SKM-1 treated with dmso at 0.1 percent for 144 hours (cell line): ENCODE measurements at regions not wholly inside any gene's neighbourhood (a gene's known extent, or its start where the extent isn't known, plus 50 kb on each side); places are given as distances from the start of the nearest gene placed in this dataset.

Experiments
- DNase-seq: peaks from one replicate; lab custom pipeline; 2025; ENCODE audit not compliant: unreplicated experiment; lab: John Stamatoyannopoulos, UW

- DNase-seq, result no peak
Measured at GRCh38 chr3:135310317-135310716, 515.3 kb downstream of the EPHB1 start.

GRCh38 chr3:135311699-135312098 is 516.6 kb downstream of the EPHB1 start:
- DNase-seq, result no peak

DNA sequence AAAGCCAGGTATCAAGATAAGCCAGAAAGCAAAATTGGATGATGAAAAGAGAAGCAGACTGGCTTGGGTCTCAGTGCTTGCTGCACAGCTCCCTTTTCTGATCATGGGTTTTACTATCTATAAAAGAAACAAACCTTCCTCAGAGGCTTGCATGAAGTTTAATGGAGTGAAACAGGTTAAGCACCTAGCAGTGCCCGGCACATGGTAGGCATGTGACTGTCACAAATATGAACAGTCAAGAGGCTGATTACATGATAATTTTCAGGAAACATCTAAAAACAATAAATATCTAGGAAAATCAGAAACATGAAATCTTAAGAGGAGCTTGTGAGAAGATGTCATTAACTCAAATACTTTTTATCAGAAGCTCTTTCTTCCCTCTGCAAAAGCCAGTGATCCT is 519.2 kb downstream of the EPHB1 start:
- no peak for DNase-seq

- no peak for DNase-seq
Measured at GRCh38 chr3:135324301-135324700, 529.2 kb downstream of the EPHB1 start.

DNA sequence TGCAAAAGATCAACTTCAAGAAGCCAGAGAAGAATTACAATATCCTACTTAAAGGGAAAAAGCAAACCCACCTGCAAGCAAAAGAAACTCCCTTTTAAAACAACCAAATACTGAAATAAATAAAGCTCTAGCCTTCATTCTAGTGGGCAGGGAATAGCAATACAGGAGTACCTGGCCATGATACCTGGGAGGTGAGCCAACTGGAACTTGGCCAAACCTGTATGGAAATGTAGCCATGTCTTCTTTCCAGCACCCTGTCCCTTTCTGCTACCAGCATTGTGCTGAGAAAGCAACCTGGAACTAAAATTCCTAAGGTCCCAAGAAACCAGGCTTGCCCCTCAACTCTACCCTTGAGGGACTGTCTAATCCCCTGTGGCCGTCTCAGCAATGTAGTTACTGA is 530.0 kb downstream of the EPHB1 start:
- DNase-seq, result no peak

- no peak for DNase-seq
Measured at GRCh38 chr3:135325726-135326235, 530.7 kb downstream of the EPHB1 start.

DNA sequence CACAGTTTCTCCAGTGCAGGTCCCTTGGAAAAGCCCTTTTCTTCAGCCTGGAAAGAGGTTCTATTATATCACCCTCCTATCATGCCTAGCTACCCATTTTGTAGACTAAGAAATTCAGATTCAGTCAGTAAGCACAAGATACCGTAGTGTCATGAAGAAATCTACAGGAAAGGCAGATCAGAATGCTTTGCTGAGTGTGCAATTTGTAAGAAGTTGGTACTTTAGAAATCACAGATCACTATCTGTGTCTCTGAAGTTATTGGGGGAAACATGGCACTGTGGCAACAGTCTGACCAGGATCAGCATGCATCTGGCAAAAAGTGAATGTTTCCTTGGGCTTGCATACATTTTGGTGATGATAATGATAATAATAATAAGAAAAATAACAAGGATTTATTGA is 531.8 kb downstream of the EPHB1 start:
- no peak for DNase-seq

GRCh38 chr3:135328036-135328435 is 533.0 kb downstream of the EPHB1 start:
- DNase-seq, result no peak

- no peak for DNase-seq
Measured at GRCh38 chr3:135329479-135329878, 534.4 kb downstream of the EPHB1 start.

- DNase-seq, result no peak
Measured at GRCh38 chr3:135337192-135337591, 542.1 kb downstream of the EPHB1 start.

- no peak for DNase-seq
Measured at GRCh38 chr3:135348690-135349089, 553.6 kb downstream of the EPHB1 start.

DNA sequence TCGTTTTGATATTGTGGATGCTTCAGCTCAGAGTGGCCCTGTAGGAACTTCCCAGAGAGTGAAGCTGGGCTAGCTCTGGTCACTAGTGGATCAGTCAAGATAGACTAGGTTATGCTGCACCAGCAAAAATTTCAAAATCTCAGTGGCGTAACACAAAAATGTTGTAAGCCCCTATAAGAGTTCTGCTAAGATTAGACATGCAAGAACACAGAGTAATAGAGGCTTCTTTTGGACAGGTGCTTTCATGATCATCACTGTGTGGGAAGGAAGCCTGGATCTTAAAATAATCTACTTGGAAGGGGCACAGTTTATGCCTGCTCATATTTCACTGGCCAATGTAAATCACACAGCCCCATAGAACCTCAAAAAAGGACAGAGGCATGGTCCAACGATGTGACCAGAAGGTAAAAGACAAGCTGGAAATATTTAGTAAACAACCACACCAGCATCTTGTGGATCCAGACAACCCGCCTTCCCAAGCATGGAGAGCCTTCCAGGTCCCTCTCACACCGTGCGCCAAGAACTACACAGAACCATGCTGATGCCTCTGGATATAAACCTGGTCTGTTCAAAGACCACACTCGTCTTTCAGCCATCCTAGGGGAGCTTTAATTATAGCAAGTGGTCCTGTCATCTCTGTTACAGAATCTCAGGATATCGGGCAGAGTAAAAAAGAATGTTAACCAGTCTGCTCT is 554.3 kb downstream of the EPHB1 start:
- DNase-seq, result no peak

DNA sequence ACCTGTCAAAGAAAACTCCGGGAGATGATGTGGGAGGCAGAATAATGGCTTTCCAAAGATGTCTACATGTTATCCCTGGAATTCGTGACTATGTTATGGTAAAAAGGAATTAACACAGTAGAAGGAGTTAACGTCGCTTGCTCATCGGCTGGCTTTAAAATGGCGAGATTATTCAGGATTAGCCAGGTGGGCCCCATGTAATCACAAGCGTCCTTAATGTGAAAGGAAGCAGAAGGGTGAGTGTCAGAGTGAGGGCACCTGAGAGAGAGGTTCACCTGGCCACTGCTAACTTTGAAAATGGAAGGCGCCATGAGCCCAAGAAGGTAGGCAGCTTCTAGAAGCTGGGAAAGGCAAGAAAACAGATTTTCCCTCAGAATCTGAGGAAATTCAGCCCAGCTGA is 557.2 kb downstream of the EPHB1 start:
- DNase-seq, result no peak

DNA sequence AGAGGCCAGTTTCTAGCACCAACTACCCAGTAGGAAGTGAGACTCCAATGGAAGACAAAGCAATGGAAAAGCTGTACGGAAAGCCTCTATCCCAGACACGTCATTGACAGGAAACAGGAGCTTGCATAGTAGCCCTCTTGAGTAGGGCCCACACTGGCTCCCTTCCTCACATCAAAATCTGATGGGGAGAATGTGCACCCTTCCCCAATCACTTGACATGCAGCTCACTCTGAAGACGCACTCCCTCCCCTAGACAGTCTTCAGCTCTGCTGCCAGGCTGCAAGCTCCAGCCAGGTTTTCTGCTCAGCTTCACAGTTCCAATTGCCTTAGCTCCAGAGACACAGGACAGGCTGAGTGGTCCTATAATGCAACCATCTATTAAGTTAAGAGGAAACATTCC is 567.8 kb downstream of the EPHB1 start:
- no peak for DNase-seq

DNA sequence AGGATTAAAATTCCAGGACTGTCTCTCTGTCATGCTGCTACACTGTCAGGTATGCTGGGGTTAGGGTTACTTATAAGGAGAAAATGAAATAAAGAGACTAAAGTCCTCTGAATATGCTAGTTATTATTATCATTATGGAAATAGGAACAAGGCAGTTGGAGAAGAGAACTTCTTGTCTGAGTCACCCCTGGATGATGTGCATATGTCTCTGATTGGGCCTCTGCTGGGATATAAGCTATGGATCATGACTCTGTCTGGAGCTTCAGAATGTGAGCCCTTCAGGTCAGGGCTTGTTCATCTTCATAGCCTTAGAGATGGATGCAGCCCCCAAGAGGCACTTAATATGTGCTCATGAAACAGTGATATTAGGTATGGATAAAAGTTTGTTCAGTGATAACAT is 569.6 kb downstream of the EPHB1 start:
- no peak for DNase-seq

GRCh38 chr3:135366816-135367215 is 571.8 kb downstream of the EPHB1 start:
- no peak for DNase-seq

DNA sequence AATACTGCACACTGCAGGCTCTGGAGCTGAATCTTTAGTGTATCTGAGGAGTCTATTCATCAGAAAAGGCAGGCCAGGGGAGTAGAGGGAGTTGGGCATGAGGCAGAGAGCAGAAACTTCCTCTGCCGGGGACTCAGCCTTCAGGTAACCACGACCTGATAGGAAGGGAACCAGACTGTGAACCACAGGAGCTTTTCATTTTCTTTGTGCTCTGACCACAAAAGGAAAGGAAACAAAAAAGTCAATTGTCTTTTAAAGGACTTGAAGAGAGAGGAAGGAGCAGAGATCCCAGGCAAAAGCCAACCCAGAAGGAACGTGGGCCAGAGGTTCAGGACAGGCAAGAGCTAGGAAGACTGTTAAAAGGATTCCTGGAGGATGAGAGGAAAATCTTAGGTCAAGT is 573.3 kb downstream of the EPHB1 start:
- DNase-seq, result no peak

DNA sequence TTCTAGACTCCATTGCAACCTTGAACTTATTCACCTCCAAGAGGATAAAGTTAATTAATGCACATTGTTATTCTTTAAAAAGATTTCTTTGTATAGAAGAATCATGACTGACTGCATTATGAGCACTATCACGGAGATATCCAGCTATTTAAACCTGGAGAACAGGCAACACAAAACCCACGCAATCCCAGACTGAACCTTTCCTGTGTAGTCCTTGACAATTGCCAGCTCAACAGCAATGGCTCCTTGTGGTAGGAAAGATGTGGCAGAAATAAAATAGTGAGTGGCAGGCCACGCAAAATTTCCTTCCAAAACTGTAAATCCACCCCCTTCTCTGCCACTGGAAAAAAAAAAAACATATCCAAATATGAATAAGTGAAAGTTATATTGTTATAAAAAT is 573.7 kb downstream of the EPHB1 start:
- no peak for DNase-seq

DNA sequence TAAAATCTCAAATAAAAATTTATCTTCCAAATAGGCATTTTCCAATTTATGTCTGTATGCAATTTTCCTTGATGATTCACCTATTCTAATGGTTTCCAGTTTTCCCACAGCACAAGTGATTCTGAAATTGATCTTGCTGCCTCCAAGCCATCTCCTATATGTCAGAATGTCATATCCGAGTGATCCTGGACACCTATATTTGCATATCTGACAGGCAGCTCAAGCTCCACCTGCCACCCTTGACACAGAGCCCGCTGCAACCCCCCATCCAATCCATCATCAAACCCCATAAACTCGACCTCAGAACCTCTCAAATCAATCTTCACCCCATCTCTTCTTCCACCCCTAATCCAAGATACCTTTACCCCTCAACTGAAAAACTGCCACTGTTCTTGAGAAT is 579.5 kb downstream of the EPHB1 start:
- DNase-seq, result no peak

GRCh38 chr3:135382188-135382587 is 583.3 kb upstream of the PPP2R3A start:
- DNase-seq, result no peak

DNA sequence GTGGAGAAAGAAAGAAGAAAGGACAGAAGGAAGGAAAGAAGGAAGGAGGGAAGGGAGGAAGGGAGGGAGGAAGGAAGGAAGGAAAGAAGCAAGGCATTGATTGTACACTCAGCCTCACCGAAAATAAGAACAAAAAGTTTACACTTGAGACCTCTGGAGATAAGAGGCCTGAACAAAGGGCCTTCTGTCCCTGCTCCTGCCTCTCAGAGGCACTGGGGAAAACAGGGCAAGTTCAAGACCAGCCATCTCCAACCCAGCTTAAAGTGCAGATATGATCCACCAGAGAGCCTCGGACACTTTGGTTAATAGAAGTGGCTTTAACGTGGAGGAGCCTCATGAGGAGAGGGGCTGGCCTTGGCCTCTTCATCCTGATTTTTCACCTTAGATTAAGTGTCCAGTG is 582.9 kb upstream of the PPP2R3A start:
- no peak for DNase-seq

DNA sequence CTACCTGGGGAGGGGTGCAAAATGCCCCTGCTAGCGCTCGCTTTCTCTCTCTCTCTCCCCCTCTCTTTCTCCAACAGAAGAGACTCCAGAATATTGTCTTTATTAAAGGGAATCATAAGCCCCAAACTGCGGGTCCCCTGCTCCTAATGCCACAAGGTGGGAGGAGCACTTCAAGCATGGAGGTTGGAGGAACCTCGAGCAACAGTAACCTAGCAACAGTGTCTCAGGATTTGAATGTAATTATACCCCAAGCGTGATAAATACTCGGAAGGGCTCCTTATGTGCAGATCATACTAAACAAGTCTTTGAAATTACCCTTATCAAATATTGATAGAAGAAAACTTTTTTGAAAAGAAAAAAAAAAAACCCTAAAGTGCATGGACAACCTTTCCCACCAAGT is 582.2 kb upstream of the PPP2R3A start:
- DNase-seq, result no peak

DNA sequence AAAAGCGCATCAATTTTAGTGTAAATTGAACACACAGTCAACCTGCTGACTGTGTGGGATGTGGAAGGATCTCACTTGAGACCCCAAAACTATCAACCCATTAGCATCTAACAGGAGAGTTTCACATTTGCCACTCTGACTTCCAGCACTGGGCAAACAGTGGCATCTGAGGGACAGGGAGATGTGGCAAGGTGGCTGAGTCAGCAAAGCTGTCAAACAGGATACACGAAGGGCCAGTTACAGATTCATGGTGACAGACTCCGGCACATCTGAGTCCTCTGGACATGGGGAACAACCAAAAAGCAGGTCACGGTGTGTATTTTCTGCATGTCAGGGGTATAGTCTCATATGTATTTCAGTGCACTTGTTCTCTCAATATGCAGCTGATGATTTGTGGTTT is 573.4 kb upstream of the PPP2R3A start:
- no peak for DNase-seq
